HCT116 (cell line): ENCODE measurements at regions not wholly inside any gene's neighbourhood (a gene's known extent, or its start where the extent isn't known, plus 50 kb on each side); places are given as distances from the start of the nearest gene placed in this dataset.
"Not testable (repeated sequence)": the region's sequence is repeated elsewhere in the genome, so short reads cannot be mapped to it uniquely, and the experiment has no call there.

Experiments
- ATAC-seq: fragments of 200-7000 bp; cut with Tn5 transposase; 2 replicates; pipeline ENCODE4 v1.9.1; 2020; ENCODE audit warnings: mild to moderate bottlenecking, moderate library complexity
- BruUV-seq: library from RNA; stranded (reverse); fragments of 400-500 nt; replicated peaks from 2 replicates; lab custom pipeline; 2021; lab: Mats Ljungman, UMichigan
- CTCF ChIA-PET: fragments of 300-600 bp; sonication (Branson Sonifier 250); formaldehyde crosslinking; loops from one replicate; lab custom pipeline; 2021; ENCODE audit warnings: antibody characterized with exemption; lab: Charles Lee
- POLR2A ChIA-PET: fragments of 300-600, 350-600 bp; sonication (Branson Sonifier 250); formaldehyde crosslinking; loops from one replicate; lab custom pipeline; 2021; ENCODE audit warnings: antibody characterized with exemption; lab: Charles Lee
- RAD21 ChIA-PET, 2 experiments: fragments of 300-600 bp; sonication (Branson Sonifier 250); formaldehyde crosslinking; loops; one replicate each; lab custom pipeline; 2023; ENCODE audit warnings: low total read pairs in 2 of 2; ENCODE audit not compliant: uncharacterized antibody in 2 of 2, unreplicated experiment in 2 of 2, low non-redundant PET in 1 of 2; lab: Charles Lee
- DNase-seq: peaks from one replicate; pipeline ENCODE4 v3.0.0-alpha.2; 2010; ENCODE audit warnings: low read depth, low spot score
- H2AFZ ChIP-seq: fragments of 200-600 bp; shearing (Covaris generic), sonication (generic); 2 replicates; pipeline ENCODE4 v1.6.1; 2017; ENCODE audit warnings: low read depth, mixed run types, mixed read lengths, antibody characterized with exemption, low read length; ENCODE audit not compliant: poor library complexity, severe bottlenecking
- H3K27ac ChIP-seq: 2 replicates; pipeline ENCODE4 v1.5.1; 2012; ENCODE audit warnings: low read depth, low read length
- H3K27me3 ChIP-seq: fragments of 200-600 bp; sonication (generic); 2 replicates; pipeline ENCODE4 v1.6.1; 2016; ENCODE audit warnings: mixed run types, low read length, mixed read lengths; ENCODE audit not compliant: insufficient read depth
- H3K36me3 ChIP-seq, 2 experiments: fragments of 200-500 bp in 1 of 2; fragments of 200-600 bp in 1 of 2; sonication (Bioruptor generic) in 1 of 2; sonication (generic) in 1 of 2; 2 replicates each; pipeline versions ENCODE4 v1.5.1 to v1.6.1; 2014 to 2016; ENCODE audit warnings: low read length in 2 of 2, inconsistent platforms in 1 of 2, mixed read lengths in 1 of 2, mixed run types in 1 of 2; ENCODE audit not compliant: insufficient read depth in 2 of 2, control insufficient read depth in 1 of 2
- H3K4me1 ChIP-seq, 2 experiments: fragments of 200-600 bp in 1 of 2; sonication (generic) in 1 of 2; 2 replicates each; pipeline versions ENCODE4 v1.5.1 to v1.6.1; 2012 to 2017; ENCODE audit warnings: low read length in 2 of 2, inconsistent platforms in 1 of 2, mild to moderate bottlenecking in 1 of 2, mixed read lengths in 1 of 2, mixed run types in 1 of 2, moderate library complexity in 1 of 2; ENCODE audit not compliant: insufficient read depth in 2 of 2, control insufficient read depth in 1 of 2
- H3K4me2 ChIP-seq: fragments of 200-600 bp; sonication (generic); 2 replicates; pipeline ENCODE4 v1.6.1; 2017; ENCODE audit warnings: mixed run types, low read length, mixed read lengths
- H3K4me3 ChIP-seq, 2 experiments: fragments of 200-600 bp in 1 of 2; sonication (generic) in 1 of 2; replicated peaks in 1 of 2; 2 replicates each; pipeline ENCODE4 v1.5.1; 2011 to 2016; ENCODE audit warnings: low read length in 2 of 2, control low read depth in 1 of 2, low read depth in 1 of 2, mild to moderate bottlenecking in 1 of 2, mixed read lengths in 1 of 2, mixed run types in 1 of 2
- H3K79me2 ChIP-seq: fragments of 200-600 bp; sonication (generic); 2 replicates; pipeline ENCODE4 v1.6.1; 2017; ENCODE audit warnings: mild to moderate bottlenecking, mixed run types, low read length, moderate library complexity, mixed read lengths; ENCODE audit not compliant: insufficient read depth
- H3K9ac ChIP-seq: fragments of 200-600 bp; sonication (generic); 2 replicates; pipeline ENCODE4 v1.6.1; 2016; ENCODE audit warnings: low read length, mixed read lengths
- H3K9me2 ChIP-seq: fragments of 200-600 bp; sonication (generic), shearing (Covaris generic); 2 replicates; pipeline ENCODE4 v1.6.1; 2017; ENCODE audit warnings: mixed run types, mild to moderate bottlenecking, moderate library complexity; ENCODE audit not compliant: insufficient read depth
- H3K9me3 ChIP-seq, 2 experiments: fragments of 200-500 bp in 1 of 2; fragments of 200-600 bp in 1 of 2; sonication (Bioruptor generic) in 1 of 2; sonication (generic) in 1 of 2; 2 replicates each; pipeline ENCODE4 v1.6.1; 2014 to 2017; ENCODE audit warnings: low read length in 2 of 2, mixed read lengths in 2 of 2, inconsistent platforms in 1 of 2, low read depth in 1 of 2, mild to moderate bottlenecking in 1 of 2, mixed run types in 1 of 2, moderate library complexity in 1 of 2; ENCODE audit not compliant: control insufficient read depth in 1 of 2, insufficient read depth in 1 of 2
- H4K20me1 ChIP-seq: fragments of 200-600 bp; sonication (generic), shearing (Covaris generic); 2 replicates; pipeline ENCODE4 v1.6.1; 2017; ENCODE audit warnings: mixed run types, mild to moderate bottlenecking, moderate library complexity; ENCODE audit not compliant: insufficient read depth
- ELF1 ChIP-seq: IDR thresholded peaks from 2 replicates; pipeline ENCODE4 v1.6.1; 2012; ENCODE audit warnings: low read depth, borderline replicate concordance
- FOSL1 ChIP-seq: IDR thresholded peaks from 2 replicates; pipeline ENCODE4 v1.6.1; 2012; ENCODE audit warnings: low read depth
- MAX ChIP-seq: IDR thresholded peaks from 2 replicates; pipeline ENCODE4 v1.6.1; 2012
- POLR2A ChIP-seq: IDR thresholded peaks from 2 replicates; pipeline ENCODE4 v1.7.0; 2011; ENCODE audit warnings: borderline replicate concordance; ENCODE audit not compliant: insufficient read depth, insufficient read length; ENCODE audit errors: extremely low read depth
- POLR2AphosphoS5 ChIP-seq: IDR thresholded peaks from 2 replicates; pipeline ENCODE4 v1.6.1; 2011; ENCODE audit warnings: mild to moderate bottlenecking, low read depth, low read length, moderate library complexity
- SP1 ChIP-seq: IDR thresholded peaks from 2 replicates; pipeline ENCODE4 v1.6.1; 2012; ENCODE audit warnings: low read depth
- TCF7L2 ChIP-seq: IDR thresholded peaks from 2 replicates; pipeline ENCODE4 v1.7.0; 2011; ENCODE audit warnings: borderline replicate concordance, inconsistent platforms; ENCODE audit not compliant: insufficient read depth, insufficient read length; ENCODE audit errors: extremely low read depth
- ZBTB33 ChIP-seq: IDR thresholded peaks from 2 replicates; pipeline ENCODE4 v1.6.1; 2011; ENCODE audit warnings: mild to moderate bottlenecking, low read length, moderate library complexity; ENCODE audit not compliant: insufficient replicate concordance; ENCODE audit errors: extremely low read depth
- intact Hi-C: fragments of 100-400 bp; cut with micrococcal nuclease; formaldehyde crosslinking; loops from 2 replicates; pipeline ENCODE4 v1.10.0; 2022

GRCh38 chr21:17396948-17397347, 115.9 kb upstream of the CXADR start (continued):
- TF ChIP-seq ZBTB33 = no peak

- Histone ChIP-seq H3K9ac (no peak overlapping the region), H3K9me2 (no peaks in the 10 kb centered on the region), H3K4me3 (no peak overlapping the region), H3K36me3 (no peaks in the 10 kb centered on the region), H3K4me2 (no peak overlapping the region), H3K27me3 (no peaks in the 10 kb centered on the region; the same call in 1 of the 2 replicates), H3K9me3 (no peaks in the 10 kb centered on the region), H3K4me1 (no peaks in the 10 kb centered on the region), H3K27ac (no peak overlapping the region), H3K79me2 (no peaks in the 10 kb centered on the region), H4K20me1 (no peaks in the 10 kb centered on the region), H2AFZ (no peak overlapping the region)
- RAD21 ChIA-PET = no interaction called here
- no peak for DNase-seq
- intact Hi-C loops = loop anchor here (10.0 kb wide), 1 partner anchor 527 kb away; no protein-coding TSS in a partner anchor
- CTCF ChIA-PET = interaction anchor here (0.8 kb wide), 1 partner anchor 11 kb away, joined by 3 read pairs; no protein-coding TSS in a partner anchor
- no peak for ATAC-seq
- BruUV-seq = no TSS peak
- POLR2A ChIA-PET = no interaction called here
- no peak for TF ChIP-seq ZBTB33
- TF ChIP-seq MAX = no peak
- TF ChIP-seq TCF7L2 = no peak
- no peak for TF ChIP-seq SP1
- no peak for TF ChIP-seq POLR2A
- no peak for TF ChIP-seq ELF1
- no peak for TF ChIP-seq FOSL1
- no peak for TF ChIP-seq POLR2AphosphoS5
Measured at GRCh38 chr21:17397703-17398102, 115.1 kb upstream of the CXADR start.

GRCh38 chr21:17398954-17399353, 113.9 kb upstream of the CXADR start:
- H3K9me3 ChIP-seq, H3K4me2 ChIP-seq, H3K79me2 ChIP-seq, H3K27me3 ChIP-seq, ATAC-seq, H4K20me1 ChIP-seq, H3K4me1 ChIP-seq, H2AFZ ChIP-seq, H3K36me3 ChIP-seq, H3K27ac ChIP-seq, H3K9ac ChIP-seq, DNase-seq, RAD21 ChIA-PET, BruUV-seq, H3K9me2 ChIP-seq, H3K4me3 ChIP-seq, POLR2A ChIA-PET: not testable (repeated sequence)
- CTCF ChIA-PET = interaction anchor here (0.8 kb wide), 1 partner anchor 187 kb away, joined by 3 read pairs; no protein-coding TSS in a partner anchor
- intact Hi-C loops = loop anchor here (10.0 kb wide), 1 partner anchor 526 kb away; no protein-coding TSS in a partner anchor
